ENCODE measurements at regions not wholly inside any gene's neighbourhood (a gene's known extent, or its start where the extent isn't known, plus 50 kb on each side); places are given as distances from the start of the nearest gene placed in this dataset.
"Not testable (repeated sequence)": the region's sequence is repeated elsewhere in the genome, so short reads cannot be mapped to it uniquely, and the experiment has no call there.

- no peak for DNase-seq
These were observed 50.2 kb upstream of the THSD7B start for GRCh38 chr2:136715146-136715545.

- no peak for DNase-seq
These were observed 50.8 kb upstream of the THSD7B start for GRCh38 chr2:136714452-136714951.

GRCh38 chr2:136713739-136714138 lies 51.6 kb upstream of the THSD7B start:
- no peak for DNase-seq

DNA sequence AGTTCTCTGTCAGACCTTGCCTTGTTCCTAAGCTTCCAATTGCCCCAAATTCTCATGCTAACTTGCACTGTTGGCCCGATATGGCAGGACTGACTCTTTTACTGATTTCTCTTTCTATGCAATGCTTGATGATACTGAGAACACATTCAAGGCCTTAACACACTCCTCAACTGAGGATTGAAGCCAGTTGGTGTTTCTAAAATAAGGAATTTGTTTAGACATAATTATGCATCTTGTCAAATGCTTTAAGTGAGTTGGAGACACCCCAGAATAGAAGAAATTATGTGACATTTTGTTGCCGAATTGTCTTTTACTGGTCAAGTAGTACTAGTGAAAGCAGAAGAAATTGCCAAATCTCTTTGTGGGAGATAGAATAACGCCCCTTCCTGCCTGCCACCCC lies 60.0 kb upstream of the THSD7B start:
- no peak for DNase-seq

DNA sequence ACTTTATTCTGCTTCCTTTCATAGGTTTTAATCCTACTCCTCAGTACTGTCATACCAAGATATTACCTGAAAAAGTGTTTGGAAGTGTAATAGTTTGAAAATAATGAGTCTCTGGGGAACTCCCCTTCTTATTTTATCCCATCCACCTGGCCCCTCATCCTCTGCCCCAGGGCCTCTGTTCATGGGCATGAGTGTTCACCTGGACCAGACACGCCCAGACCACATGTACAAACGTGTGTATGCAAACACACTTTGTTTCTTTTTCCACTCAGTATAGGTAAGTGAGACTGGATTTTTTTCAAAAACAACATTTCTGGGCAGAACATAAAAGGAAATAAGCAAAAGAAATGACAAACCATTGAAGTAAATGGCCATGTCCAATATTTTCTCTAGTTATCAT lies 62.1 kb upstream of the THSD7B start:
- no peak for DNase-seq

- DNase-seq: no peak
These were observed 68.9 kb upstream of the THSD7B start for GRCh38 chr2:136696438-136696837.

DNA sequence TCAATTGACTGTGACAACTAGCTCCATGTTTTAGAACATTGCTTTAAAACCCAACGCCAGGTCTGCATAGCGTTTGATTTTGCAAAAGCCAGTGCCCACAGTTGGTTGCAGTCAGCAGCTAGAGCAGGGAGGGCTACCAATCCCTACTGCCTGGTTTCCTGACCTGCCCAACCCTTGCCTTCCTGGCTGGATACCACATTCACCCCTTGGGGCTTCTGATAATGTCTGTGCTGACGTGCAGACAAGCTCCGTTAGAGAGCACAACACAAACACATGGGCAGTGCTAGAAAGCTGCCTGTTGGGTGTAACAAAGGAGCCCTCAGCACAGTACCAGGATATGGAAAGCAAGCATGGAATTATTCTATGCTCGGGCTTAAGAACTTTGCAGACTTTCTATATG lies 71.4 kb upstream of the THSD7B start:
- no peak for DNase-seq

- not testable (repeated sequence) for DNase-seq
These were observed 85.3 kb upstream of the THSD7B start for GRCh38 chr2:136680079-136680478.

DNA sequence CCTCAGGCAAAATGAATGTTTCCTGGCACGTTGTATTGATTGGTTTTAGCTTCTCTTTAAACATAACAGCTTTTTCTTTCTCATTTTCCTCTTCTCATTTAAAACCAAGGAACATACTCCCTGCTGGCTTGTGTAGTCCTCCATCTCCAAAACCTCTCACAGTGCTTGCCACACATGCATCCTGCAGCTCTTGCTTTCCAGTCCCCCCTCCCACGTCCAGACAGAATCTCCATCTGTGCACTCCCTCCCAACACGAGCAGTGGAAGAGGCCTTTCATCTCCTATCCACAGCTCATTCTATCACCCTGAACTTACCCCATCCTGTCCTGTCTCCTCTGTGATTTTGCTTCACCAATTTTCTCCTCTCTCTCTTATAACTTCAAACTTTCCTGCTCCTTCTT lies 99.6 kb upstream of the THSD7B start:
- DNase-seq: no peak

- no peak for DNase-seq
These were observed 100.5 kb upstream of the THSD7B start for GRCh38 chr2:136664713-136665405.

DNA sequence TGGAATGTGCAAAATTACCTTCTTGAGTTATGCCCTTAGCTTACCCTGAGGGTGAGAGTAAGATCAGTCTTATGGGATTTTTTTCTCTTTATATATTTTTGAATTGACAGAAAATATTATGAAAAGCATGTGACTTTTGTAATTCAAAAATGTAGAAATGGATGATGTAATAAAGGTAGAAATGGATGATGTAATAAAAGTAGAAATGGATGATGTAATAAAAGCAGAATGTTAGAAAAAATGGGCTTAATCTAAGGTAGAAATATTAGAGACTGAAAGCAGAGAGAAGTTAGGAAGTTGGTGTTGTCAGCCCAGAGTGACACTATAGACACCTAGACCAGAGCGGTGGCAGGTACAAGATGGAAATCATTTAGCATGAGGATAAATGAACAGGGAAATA lies 107.1 kb upstream of the THSD7B start:
- no peak for DNase-seq

GRCh38 chr2:136653861-136654260 lies 111.5 kb upstream of the THSD7B start:
- no peak for DNase-seq

GRCh38 chr2:136651456-136652010 lies 113.8 kb upstream of the THSD7B start:
- DNase-seq: no peak

GRCh38 chr2:136647039-136647438 lies 118.3 kb upstream of the THSD7B start:
- DNase-seq: no peak

- DNase-seq: no peak
These were observed 120.0 kb upstream of the THSD7B start for GRCh38 chr2:136645236-136645828.

- DNase-seq: no peak
These were observed 125.7 kb upstream of the THSD7B start for GRCh38 chr2:136639651-136640050.

DNA sequence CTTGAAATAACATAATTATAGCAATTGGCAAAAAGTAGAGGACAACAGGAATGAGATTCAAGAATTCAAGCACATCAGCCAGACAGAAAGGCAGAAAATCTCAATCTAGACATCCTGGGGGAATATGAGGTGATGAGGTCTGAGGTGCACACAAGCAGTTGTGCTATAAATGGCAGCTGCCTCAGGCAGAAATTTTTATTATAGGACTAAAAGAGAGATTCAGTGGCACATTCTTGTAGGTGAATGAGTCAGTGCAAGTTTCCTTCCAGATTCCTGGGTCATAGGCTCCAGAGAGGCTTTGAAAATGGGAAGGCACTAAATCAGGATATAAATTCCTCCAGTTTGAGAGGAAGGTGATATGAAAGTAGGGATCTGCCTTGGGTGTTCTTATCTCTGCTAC lies 127.2 kb upstream of the THSD7B start:
- DNase-seq: no peak

DNA sequence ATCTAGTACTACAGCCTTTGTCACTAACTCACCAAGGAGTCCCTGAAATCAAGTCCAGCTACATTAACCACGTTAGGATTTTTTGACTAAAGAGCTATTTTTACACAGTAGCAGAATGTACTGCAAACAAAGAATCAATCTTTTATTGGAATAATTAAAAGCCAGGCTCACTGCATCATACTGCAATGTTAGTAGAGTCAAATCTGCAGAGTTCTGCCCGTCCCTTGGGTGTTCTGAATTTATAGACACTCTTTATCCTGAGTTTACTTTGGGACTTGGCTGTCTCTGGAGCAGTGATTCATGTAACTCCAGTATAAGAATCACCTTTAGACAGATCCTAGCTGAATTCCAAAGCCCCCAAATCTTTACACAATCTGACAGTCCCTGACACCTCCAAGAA lies 127.9 kb upstream of the THSD7B start:
- DNase-seq: no peak

DNA sequence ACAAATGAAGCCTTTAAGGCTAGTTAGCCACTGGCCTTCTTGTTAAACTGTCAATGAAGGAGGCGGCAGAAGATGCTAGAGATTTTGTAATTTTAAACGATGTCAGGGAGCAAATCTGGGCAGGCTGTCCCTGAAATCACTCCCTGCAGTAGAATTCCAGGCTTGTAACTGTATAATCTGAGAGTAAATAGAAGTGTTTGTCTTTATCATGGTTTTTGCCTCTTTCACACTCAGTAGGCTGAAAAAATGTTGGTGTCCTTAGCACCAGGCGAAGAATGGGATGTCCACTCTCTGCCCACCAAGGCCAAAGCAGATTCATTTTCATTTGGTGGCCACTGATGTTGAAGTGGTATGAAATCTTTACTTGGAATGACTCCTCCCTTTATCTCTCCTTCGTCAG lies 136.9 kb upstream of the THSD7B start:
- no peak for DNase-seq

DNA sequence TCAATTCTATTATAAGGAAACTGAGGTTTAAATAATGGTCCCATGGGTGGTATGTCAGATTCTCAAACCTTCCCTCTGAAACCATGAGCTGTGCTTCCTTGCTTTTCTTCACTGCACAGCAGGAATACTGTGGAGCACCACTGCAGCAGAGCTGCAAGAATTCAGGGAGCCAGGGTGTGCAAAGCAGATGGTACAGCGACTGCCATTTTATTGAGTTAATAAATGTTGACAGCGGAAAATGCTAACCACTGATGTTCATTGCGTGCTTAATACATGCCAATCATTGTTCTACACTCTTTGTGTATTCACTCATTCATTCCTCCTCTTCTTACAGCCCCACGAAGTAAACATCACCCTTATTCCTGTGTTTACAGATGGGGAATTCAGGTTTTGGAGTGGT lies 152.2 kb upstream of the THSD7B start:
- no peak for DNase-seq

- no peak for DNase-seq
These were observed 153.3 kb upstream of the THSD7B start for GRCh38 chr2:136612079-136612478.

DNA sequence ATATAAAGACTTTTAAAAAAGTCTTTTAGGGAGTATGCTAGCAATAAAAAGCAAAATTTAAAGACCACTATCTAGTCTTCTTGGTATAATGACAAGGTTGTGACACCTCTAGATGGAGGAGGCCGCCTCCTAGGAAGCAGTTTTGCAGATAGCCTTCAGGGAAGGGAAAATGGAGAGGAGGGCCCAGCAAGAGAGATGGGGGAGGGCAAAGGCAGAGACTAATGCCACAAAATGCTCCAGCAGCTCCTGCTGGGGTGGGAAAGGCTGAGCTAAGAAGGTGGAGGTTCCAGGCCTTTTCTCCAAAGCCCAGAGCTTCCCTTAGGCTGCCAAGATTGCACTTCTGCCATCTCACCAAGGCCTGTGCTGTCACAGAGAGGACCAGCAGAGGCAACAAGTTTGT lies 153.9 kb upstream of the THSD7B start:
- no peak for DNase-seq

DNA sequence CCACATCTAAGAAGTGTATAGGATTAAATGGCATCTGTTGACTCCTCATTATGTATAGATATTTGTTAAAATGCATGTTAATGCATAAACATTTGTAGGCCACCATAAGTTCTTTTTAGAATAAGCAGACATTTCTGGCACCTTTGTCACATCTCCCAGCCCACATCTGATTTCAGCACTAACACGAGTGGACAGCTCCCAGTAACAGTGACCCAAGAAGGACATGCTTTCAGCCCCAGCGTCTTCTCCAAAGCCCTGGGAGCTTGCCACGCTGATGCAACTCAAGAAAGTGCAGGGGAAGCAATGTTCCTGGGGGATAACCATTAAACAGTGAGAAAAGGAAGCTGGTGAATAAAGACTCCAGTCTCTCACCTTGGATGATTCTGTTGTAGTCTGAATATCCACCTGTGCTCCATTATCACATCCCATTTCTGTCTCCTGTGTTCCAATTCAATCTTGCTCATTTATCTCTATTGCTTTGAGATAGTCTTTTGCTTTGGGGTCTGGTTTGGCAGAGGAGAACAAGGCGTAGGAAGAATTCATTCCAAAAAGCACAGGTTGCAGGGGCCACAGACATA lies 182.6 kb upstream of the THSD7B start:
- peak; percentile 19 for DNase-seq

GRCh38 chr2:136572335-136572734 lies 193.0 kb upstream of the THSD7B start:
- no peak for DNase-seq
